ENCODE measurements at regions not wholly inside any gene's neighbourhood (a gene's known extent, or its start where the extent isn't known, plus 50 kb on each side); places are given as distances from the start of the nearest gene placed in this dataset.

DNA sequence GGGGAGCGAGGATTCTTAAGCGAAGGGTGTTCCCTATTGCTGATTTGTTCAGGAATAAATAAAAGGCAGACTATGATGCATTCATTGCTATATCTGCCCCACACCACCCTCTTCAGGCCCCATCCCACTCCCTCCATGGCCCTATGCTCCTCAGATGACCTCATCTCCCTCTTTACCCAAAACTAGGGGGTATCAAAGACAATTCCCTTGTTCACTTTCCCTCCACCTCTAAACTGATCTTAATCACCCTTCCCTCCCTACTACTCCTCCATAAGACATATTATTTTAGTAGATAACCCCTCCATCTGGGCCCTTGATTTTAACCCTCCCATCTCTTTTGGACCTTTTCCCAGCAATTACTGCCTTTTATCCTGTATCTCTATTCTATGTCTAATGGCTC is 434.9 kb upstream of the RUNX1 start (continued):
- TF ChIP-seq SMC3 (IDR thresholded peaks at IDR 0.05) (no peak), EHMT2 (IDR thresholded peaks at IDR 0.05; ENCODE audit: low read depth) (no peak), TP53 (CRISPR knock-in tag; IDR thresholded peaks at IDR 0.05) (no peak)
- TF ChIP-seq, protein P1, sequence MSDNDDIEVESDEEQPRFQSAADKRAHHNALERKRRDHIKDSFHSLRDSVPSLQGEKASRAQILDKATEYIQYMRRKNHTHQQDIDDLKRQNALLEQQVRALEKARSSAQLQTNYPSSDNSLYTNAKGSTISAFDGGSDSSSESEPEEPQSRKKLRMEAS (IDR thresholded peaks at IDR 0.05): no peak

DNA sequence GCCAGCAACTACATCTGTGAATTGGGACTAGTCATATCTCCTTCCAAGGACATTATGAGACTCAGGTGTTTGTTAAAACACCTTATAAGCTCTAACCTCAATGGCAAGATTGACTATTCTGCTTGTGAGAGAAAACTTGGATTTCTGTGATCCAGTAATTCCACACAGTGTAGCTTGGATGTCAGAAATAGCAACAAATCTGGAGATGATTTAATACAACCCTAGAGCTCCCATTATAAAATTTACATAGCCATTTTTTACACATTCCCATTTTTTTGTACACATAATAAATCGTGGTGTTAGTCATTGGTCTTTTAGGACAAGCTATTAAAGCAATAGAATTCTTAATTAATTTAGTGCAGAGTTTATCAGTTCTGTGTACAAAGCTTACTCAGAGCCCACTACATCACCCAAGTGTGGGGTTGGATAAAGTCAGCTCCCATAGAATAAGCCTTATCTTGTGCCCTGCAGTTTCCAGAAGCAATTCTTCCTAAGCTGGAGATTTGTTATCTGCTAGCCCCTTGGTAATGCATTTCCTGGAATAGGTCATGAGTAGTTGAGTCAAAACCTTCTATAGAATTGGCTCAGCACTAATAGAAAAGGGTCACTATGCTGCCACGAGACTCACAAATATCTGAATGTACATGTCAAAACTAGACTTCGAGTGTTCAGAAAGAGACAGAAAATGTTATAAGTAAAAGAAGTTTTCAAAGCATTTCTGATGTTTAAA is 434.0 kb upstream of the RUNX1 start:
- ChIA-PET POLR2A (no interaction called here), CTCF (no interaction called here)
- TF ChIP-seq FOSL2 (IDR thresholded peaks at IDR 0.05) (no peak), FOSL2 (CRISPR knock-in tag; IDR thresholded peaks at IDR 0.05) (no peak), KDM1A (IDR thresholded peaks at IDR 0.05; ENCODE audit: low read depth) (no peak), CBX2 (IDR thresholded peaks at IDR 0.05; ENCODE audit: borderline replicate concordance, low read depth) (no peak), ZFP36 (IDR thresholded peaks at IDR 0.05; ENCODE audit: borderline replicate concordance, partially characterized antibody) (no peak), JUNB (IDR thresholded peaks at IDR 0.05) (no peak), EHF (CRISPR knock-in tag; IDR thresholded peaks at IDR 0.05) (no peak)
- TF ChIP-seq, protein P2, sequence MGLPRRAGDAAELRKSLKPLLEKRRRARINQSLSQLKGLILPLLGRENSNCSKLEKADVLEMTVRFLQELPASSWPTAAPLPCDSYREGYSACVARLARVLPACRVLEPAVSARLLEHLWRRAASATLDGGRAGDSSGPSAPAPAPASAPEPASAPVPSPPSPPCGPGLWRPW (IDR thresholded peaks at IDR 0.05): no peak
- FAIRE-seq: no peak
- no peaks in the 10 kb centered on the region for H3K4me1 ChIP-seq
- WGBS (ENCODE audit: missing lambda C conversion rate): 1% methylated on average over 3 of the region's 3 CpGs
- no peak overlapping the region for H3K4me3 ChIP-seq
- no peaks in the 10 kb centered on the region for H3K9me3 ChIP-seq
- no peak for DNase-seq (ENCODE audit: low read depth in 1 of 2, low spot score in 1 of 2)
- no peak for ATAC-seq
- no peak overlapping the region for H3K4me2 ChIP-seq
- no peak overlapping the region for H3K27ac ChIP-seq

DNA sequence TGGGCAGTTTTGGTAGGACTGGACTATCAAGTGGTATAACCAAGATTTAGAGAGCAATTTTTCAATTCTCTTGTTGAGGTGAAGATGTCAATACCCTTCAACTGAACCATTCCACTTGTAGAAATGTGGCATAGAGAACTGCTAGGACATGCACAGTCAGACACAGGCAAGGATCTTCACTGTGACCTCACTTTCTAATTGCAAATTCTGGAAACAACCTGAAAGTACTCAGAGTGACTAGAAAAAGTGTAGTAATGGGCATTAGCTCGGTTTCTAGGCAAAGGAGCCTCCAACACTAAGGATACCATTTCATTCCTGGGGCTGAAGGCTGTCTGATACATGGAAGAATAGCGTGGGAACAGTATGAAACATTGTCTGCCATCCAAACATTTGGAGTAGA is 433.0 kb upstream of the RUNX1 start:
- ChIA-PET POLR2A (no interaction called here), CTCF (no interaction called here)
- FAIRE-seq (no peak), DNase-seq (ENCODE audit: low read depth in 1 of 2, low spot score in 1 of 2) (no peak), ATAC-seq (no peak)
- Histone ChIP-seq H3K4me3 (no peak overlapping the region), H3K4me2 (no peak overlapping the region), H3K27ac (no peak overlapping the region), H3K9me3 (no peaks in the 10 kb centered on the region), H3K4me1 (no peaks in the 10 kb centered on the region)
- 0% methylated on average over 2 of the region's 2 CpGs for WGBS (ENCODE audit: missing lambda C conversion rate)
- TF ChIP-seq HOXA7 (CRISPR knock-in tag; IDR thresholded peaks at IDR 0.05): no peak
- no peak for TF ChIP-seq HDAC2 (IDR thresholded peaks at IDR 0.05)
- no peak for TF ChIP-seq TP53 (CRISPR knock-in tag; IDR thresholded peaks at IDR 0.05)
- TF ChIP-seq POLR2A (IDR thresholded peaks at IDR 0.05; ENCODE audit: low read length): no peak
- no peak for TF ChIP-seq ZSCAN20 (CRISPR knock-in tag; IDR thresholded peaks at IDR 0.05)
- TF ChIP-seq ATOH8 (CRISPR knock-in tag; IDR thresholded peaks at IDR 0.05; ENCODE audit: low read depth): no peak
- no peak for TF ChIP-seq SMC3 (IDR thresholded peaks at IDR 0.05)
- TF ChIP-seq RNF2 (IDR thresholded peaks at IDR 0.05; ENCODE audit: borderline replicate concordance, low read depth): no peak
- no peak for TF ChIP-seq REST (IDR thresholded peaks at IDR 0.05)
- TF ChIP-seq BHLHE40 (IDR thresholded peaks at IDR 0.05; ENCODE audit: low read depth, low read length): no peak
- TF ChIP-seq MAFK (IDR thresholded peaks at IDR 0.05; ENCODE audit: partially characterized antibody): no peak
- no peak for TF ChIP-seq MYC (IDR thresholded peaks at IDR 0.05; ENCODE audit: borderline replicate concordance, low read length)
- TF ChIP-seq JUN (IDR thresholded peaks at IDR 0.05): no peak
- no peak for TF ChIP-seq TFCP2L1 (CRISPR knock-in tag; IDR thresholded peaks at IDR 0.05)
- TF ChIP-seq, protein P3, sequence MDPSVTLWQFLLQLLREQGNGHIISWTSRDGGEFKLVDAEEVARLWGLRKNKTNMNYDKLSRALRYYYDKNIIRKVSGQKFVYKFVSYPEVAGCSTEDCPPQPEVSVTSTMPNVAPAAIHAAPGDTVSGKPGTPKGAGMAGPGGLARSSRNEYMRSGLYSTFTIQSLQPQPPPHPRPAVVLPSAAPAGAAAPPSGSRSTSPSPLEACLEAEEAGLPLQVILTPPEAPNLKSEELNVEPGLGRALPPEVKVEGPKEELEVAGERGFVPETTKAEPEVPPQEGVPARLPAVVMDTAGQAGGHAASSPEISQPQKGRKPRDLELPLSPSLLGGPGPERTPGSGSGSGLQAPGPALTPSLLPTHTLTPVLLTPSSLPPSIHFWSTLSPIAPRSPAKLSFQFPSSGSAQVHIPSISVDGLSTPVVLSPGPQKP (IDR thresholded peaks at IDR 0.05; ENCODE audit: low read depth, low read length): no peak
- no peak for TF ChIP-seq GATA3 (IDR thresholded peaks at IDR 0.05; ENCODE audit: borderline replicate concordance)
- TF ChIP-seq POLR2AphosphoS2 (conservative IDR thresholded peaks at IDR 0.05; ENCODE audit: low read length): no peak

All from A549 (cell line).